HG02678 (cell line): ENCODE measurements at regions not wholly inside any gene's neighbourhood (a gene's known extent, or its start where the extent isn't known, plus 50 kb on each side); places are given as distances from the start of the nearest gene placed in this dataset.

Source experiments
- ATAC-seq: cut with Tn5 transposase; IDR thresholded peaks from one replicate; pipeline ENCODE4 v1.9.1; 2021; ENCODE audit warnings: mild to moderate bottlenecking, moderate library complexity; ENCODE audit not compliant: unreplicated experiment

DNA sequence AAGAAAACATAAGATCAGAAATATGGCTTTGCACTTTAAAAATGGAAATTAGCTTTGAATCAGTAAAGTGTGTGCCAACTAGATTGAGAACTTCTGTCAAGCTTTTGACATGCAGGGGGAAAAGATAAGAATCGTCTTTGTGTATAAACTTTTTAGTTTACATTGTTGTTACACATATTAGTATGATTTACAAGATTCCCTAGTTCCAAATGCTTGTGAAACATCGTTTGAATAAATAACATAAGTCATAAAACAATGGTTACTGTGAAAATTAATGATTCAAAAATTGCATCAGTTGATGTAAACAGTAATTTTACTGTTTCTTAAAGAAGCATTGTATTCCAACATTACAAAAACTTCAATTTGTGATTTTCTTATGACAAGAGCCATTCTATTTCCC is 207.6 kb upstream of the MTPN start:
- no peak for ATAC-seq

DNA sequence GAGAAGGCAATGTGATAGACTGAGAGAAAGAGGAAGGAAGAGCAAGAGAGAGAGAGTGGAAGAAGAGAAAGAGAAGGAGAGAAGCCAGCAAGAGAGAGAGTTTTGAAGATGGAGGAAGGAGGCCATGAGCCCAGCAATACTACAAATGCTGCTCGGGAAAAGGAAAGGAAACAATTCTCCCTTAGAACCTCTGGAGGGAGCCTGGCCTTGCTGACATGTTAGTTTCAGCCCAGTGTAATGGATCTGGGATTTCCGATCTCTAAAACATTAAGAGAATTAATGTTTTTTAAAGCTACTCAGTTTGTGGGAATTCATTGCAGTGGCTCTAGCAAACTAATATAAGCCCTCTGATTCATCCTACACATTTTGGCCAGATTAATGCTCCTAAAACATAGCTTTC is 206.8 kb upstream of the MTPN start:
- no peak for ATAC-seq

GRCh38 chr7:136180984-136181383 is 203.8 kb upstream of the MTPN start:
- ATAC-seq = no peak

DNA sequence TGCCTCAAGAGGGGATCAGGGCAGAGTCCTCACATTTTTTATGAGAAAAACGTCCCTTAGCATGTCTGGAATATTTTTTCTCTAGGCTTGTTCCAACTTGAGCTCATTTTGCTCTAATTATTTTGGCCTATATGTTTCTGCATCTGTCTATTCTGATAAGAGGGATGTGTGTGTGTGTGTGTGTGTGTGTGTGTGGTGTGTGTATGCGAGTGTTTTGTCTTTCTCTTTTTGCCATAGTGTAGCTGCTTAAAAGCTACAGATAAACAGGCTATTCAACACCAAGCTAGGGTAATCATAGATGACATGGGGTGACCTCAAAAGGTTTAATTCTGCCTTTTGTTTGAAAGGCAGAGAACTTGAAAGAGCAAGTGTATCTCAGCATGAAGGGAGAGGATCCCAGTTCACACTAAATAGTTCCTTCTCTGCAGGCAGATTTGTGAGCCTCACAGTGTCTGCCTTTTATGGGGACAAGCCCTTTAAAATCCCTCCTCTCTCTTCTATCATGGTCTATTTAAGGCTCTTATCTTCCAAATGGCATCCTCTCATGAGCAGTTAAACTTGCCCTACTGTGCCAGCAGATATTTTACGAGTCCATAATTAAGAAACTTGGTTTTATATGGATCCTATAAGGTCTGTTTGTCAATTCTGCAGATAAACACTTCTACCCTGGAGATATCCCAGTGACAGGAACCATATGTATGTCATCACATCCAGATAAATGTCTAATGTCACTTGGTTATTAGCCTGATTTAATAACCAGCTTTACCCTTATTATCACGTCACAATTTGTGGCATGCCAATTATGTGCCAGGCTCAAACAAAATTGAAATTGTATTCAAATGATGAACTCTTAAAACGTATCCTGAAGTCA is 202.9 kb upstream of the MTPN start:
- no peak for ATAC-seq

DNA sequence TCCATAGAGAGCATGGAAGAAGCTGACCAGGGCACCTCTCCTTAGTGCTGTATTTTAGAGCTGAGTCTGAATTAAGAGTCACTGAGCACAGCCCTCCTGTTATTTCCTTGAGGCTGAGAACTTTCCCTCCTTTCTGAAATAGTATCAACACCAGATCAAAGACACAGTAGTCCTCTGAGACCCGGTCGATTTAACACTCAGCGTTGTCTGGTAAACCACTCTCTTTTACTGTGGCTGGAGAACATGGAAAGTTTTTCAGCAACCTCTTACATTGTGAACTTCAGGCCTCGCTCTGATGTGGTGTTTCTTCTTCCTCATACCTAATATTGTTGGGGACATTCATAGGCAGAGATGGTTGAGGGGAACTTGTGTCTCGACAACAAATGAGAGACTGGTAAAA is 202.0 kb upstream of the MTPN start:
- no peak for ATAC-seq

- no peak for ATAC-seq
These were observed 197.4 kb upstream of the MTPN start for GRCh38 chr7:136174477-136175125.

DNA sequence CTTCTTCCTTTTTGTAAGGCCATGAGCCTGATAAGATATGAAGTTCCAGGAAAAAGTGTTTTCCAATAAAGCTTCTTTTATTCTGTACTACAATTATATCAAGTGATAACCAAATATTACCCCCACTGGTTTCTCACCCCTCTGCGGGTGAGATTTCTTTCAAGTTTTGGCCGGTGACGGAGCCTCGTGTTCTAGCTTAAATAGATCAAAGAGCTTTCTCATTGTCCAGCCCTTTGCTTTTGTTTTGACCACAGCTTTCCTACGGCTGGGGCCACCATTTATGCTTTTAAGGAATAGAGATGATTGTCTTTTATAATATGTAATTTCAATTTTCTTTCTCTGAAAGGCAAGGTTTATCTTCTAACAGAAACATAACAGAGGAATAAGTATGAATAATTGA is 196.7 kb upstream of the MTPN start:
- no peak for ATAC-seq

DNA sequence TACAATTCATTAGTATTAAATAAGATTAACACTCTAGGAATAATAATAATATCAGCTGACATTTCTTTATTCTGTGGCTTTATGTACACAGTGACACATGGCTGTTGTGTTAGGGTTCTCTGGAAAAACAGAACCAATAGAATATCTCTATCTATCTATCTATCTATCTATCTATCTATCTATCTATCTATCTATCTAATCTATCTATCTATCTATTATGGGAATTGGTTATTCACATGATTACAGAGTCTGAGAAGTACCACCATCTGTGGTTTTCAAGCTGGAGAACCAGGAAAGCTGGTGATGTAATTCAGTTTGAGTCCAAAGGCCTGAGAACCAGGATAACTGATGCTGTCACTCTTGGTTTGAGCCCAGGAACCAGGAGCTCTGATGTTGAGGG is 194.1 kb upstream of the MTPN start:
- no peak for ATAC-seq

DNA sequence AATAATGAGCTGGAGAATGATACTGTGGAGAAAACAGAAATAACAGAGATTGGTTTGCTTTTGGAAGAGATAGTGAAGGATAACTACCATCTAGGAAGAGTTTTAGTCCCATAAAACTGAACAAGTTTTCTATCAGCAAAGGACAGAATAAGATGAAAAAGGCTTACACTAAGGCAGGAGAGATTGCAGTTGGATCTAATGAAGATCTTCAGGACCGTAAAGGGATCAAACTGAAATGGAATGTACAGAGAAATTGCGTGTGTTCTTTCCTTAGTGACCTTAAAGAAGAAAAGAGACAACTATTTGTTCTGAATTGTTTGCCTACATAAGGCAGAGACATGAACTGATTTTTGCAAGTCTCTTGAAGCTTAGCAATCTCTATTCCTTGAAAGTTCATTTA is 191.7 kb upstream of the MTPN start:
- no peak for ATAC-seq

- ATAC-seq = no peak
These were observed 190.8 kb upstream of the MTPN start for GRCh38 chr7:136167991-136168390.

- no peak for ATAC-seq
These were observed 189.4 kb upstream of the MTPN start for GRCh38 chr7:136166521-136166920.

GRCh38 chr7:136163340-136163801 is 186.2 kb upstream of the MTPN start:
- no peak for ATAC-seq

DNA sequence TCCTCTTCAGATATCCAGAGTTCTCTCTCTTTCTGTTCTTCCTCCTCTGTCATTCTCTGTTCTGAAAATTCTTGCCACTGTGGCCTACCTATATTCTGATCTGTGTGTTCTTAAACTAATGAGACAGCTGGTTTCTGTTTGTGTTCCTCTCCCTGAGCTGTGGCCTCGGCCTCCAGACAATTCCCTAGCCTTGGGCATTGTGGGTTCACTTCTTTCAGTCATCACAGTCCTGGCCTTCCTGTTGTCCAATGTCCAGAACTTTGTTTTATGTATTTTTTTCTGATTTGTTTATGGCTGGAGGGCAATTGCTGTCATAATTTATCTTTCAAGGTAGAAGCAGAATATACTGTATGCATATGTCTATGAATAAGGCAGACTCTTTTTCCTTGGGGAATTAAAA is 173.2 kb upstream of the MTPN start:
- no peak for ATAC-seq

DNA sequence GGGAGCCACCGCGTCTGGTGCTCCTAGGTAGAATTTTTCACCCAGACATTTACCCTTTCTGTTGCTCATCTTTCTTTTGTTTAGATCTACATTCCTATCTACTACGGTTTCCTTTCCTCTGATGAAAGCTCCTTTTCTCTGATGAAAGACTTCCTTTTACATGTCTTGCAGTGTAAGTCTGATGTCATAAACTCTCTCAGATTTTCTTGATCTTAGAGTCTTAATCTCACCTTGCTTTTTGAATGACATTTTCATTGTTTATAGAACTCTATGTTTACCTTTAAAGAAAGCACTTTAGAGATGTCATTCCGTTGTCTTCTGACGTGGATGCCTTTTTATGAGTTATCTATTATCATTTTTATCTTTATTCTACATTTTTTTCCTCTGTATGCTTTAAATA is 171.8 kb upstream of the MTPN start:
- ATAC-seq = no peak

DNA sequence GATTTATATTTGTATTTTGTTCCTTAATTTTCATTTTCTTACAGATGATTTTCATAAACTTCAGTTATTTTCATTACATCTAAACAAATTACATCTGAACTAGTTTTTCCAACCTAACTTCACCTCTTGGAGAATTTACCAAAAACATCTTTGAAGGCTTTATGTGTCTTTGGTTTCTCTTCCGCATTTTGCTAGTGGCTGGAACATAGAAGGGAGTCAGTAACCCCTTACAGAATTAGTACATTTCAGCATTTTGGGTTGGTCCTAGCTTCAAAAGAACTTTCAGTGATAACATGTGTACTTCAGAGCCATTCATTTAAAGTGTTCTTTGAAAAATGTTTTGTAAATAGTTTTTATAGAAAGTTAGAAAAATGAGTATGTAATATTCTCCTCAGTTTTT is 169.8 kb upstream of the MTPN start:
- ATAC-seq = no peak

DNA sequence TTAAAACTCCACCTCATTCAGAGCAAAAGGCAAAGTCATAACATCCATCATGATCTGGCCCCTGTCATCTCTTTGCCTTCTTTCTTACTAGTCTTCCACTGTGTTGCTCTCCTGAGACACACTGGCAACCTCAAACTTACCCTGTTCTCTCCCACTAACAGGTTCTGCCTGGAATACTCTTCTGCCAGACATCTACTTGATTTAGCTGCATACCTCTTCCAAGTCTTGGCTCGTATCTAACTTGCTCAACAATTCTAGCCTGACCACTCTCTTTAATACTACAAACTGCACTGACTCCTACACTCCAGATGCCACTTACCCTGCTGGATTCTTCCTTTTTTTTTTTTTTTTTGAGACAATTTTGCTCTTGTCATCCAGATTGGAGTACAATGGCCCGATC is 167.0 kb upstream of the MTPN start:
- no peak for ATAC-seq

GRCh38 chr7:136143271-136143670 is 166.1 kb upstream of the MTPN start:
- no peak for ATAC-seq

GRCh38 chr7:136142583-136142982 is 165.4 kb upstream of the MTPN start:
- no peak for ATAC-seq

DNA sequence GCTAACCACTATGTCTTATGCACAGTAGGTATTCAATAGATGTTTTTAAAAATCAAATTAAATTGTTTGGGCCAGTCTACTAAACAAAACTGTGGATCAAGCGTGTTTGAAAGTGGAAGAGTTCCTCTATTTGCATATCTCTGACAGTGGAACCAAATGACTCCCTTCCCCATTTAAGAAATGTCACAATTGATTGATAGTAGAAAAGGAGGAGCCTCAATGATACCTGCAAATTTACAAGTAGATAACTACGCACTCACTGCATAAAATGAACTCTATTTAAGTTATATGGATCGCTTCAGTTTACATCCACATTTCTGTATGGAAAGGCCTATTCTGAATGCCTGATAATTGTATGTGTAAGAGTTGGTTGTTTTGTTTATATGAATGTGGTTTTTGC is 163.3 kb upstream of the MTPN start:
- no peak for ATAC-seq

GRCh38 chr7:136139417-136139816 is 162.3 kb upstream of the MTPN start:
- ATAC-seq = no peak

- no peak for ATAC-seq
These were observed 161.8 kb upstream of the MTPN start for GRCh38 chr7:136138991-136139390.

DNA sequence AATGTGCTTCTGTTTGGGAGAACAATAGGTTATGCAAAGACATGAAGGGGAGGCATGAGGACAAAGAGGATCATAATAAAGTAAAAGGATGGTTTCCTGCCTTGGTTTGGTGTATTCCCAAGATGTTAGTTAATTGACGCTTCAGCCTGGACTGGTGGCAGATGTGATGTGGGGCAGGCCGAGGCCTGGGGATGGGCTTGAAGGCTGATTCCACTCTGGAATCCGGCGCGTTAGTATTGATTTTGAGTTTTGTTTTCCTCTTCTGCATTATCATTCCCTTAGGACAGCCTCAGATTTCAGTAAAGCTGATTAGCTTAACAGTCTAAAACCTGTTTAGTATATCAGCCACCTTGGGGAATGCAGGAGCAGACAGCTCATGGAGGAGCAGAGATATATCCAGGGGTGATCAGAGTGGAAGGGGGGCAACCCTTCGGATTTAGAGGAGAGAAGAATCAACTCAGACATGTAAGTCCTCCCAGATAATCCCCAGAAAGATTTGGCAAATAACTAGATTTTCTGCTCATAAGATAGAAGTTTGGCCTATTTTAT is 159.8 kb upstream of the MTPN start:
- ATAC-seq = no peak
